NCI-H524 treated with DMSO at 0.1 percent for 48 hours (cell line): ENCODE measurements at regions not wholly inside any gene's neighbourhood (a gene's known extent, or its start where the extent isn't known, plus 50 kb on each side); places are given as distances from the start of the nearest gene placed in this dataset.

ENCODE experiments used
- DNase-seq: peaks from one replicate; lab custom pipeline; 2025; lab: John Stamatoyannopoulos, UW

GRCh38 chr6:71396410-71396801 lies 107.8 kb downstream of the OGFRL1 start:
- DNase-seq, result no peak

- DNase-seq, result no peak
These were observed 110.7 kb downstream of the OGFRL1 start for GRCh38 chr6:71399279-71399678.

- no peak for DNase-seq
These were observed 112.2 kb downstream of the OGFRL1 start for GRCh38 chr6:71400852-71401251.

- no peak for DNase-seq
These were observed 113.5 kb downstream of the OGFRL1 start for GRCh38 chr6:71402096-71402495.

- no peak for DNase-seq
These were observed 115.0 kb downstream of the OGFRL1 start for GRCh38 chr6:71403422-71404134.

- no peak for DNase-seq
These were observed 115.7 kb downstream of the OGFRL1 start for GRCh38 chr6:71404145-71404966.

GRCh38 chr6:71404967-71405278 lies 116.3 kb downstream of the OGFRL1 start:
- no peak for DNase-seq

- DNase-seq, result no peak
These were observed 116.8 kb downstream of the OGFRL1 start for GRCh38 chr6:71405416-71405815.

- DNase-seq, result no peak
These were observed 118.6 kb downstream of the OGFRL1 start for GRCh38 chr6:71406865-71407860.

GRCh38 chr6:71408787-71409723 lies 120.4 kb downstream of the OGFRL1 start:
- no peak for DNase-seq

GRCh38 chr6:71410164-71410566 lies 121.6 kb downstream of the OGFRL1 start:
- DNase-seq, result no peak

- no peak for DNase-seq
These were observed 122.1 kb downstream of the OGFRL1 start for GRCh38 chr6:71410681-71411080.

- DNase-seq, result no peak
These were observed 123.3 kb downstream of the OGFRL1 start for GRCh38 chr6:71411882-71412281.

GRCh38 chr6:71412559-71413140 lies 124.0 kb downstream of the OGFRL1 start:
- DNase-seq, result no peak

- DNase-seq, result no peak
These were observed 125.9 kb downstream of the OGFRL1 start for GRCh38 chr6:71414486-71414885.

GRCh38 chr6:71419217-71420094 lies 130.8 kb downstream of the OGFRL1 start:
- DNase-seq, result no peak

GRCh38 chr6:71420095-71420692 lies 131.6 kb downstream of the OGFRL1 start:
- no peak for DNase-seq

GRCh38 chr6:71420693-71421328 lies 132.2 kb downstream of the OGFRL1 start:
- DNase-seq, result peak; percentile 73

GRCh38 chr6:71421611-71422010 lies 133.0 kb downstream of the OGFRL1 start:
- no peak for DNase-seq
